H9 (cell line): ENCODE measurements at regions not wholly inside any gene's neighbourhood (a gene's known extent, or its start where the extent isn't known, plus 50 kb on each side); places are given as distances from the start of the nearest gene placed in this dataset.

Experiments used
- DNase-seq: peaks from one replicate; pipeline ENCODE4 v3.0.0-alpha.2; 2017
- H2AFZ ChIP-seq: one replicate; pipeline ENCODE4 v1.6.1; 2013; ENCODE audit warnings: mild to moderate bottlenecking, low read length, control low read depth, moderate library complexity
- H2AK5ac ChIP-seq: 2 replicates; pipeline ENCODE4 v1.6.1; 2013; ENCODE audit warnings: low read length, control low read depth, mixed read lengths; ENCODE audit not compliant: insufficient read length
- H2BK120ac ChIP-seq: one replicate; pipeline ENCODE4 v1.6.1; 2013; ENCODE audit warnings: low read depth, mild to moderate bottlenecking, low read length, control low read depth, inconsistent platforms; ENCODE audit not compliant: poor library complexity, severe bottlenecking
- H2BK12ac ChIP-seq: 2 replicates; pipeline ENCODE4 v1.6.1; 2013; ENCODE audit warnings: low read length, control low read depth, mixed read lengths, low read depth; ENCODE audit not compliant: insufficient read length
- H2BK15ac ChIP-seq: 2 replicates; pipeline ENCODE4 v1.6.1; 2013; ENCODE audit warnings: low read depth, low read length, control low read depth
- H2BK20ac ChIP-seq: one replicate; pipeline ENCODE4 v1.6.1; 2013; ENCODE audit warnings: low read depth, mild to moderate bottlenecking, low read length, control low read depth, inconsistent platforms; ENCODE audit not compliant: poor library complexity, severe bottlenecking
- H2BK5ac ChIP-seq: 2 replicates; pipeline ENCODE4 v1.6.1; 2013; ENCODE audit warnings: low read length, control low read depth, mixed read lengths; ENCODE audit not compliant: insufficient read length
- H3K14ac ChIP-seq: 2 replicates; pipeline ENCODE4 v1.6.1; 2013; ENCODE audit warnings: low read length, control low read depth; ENCODE audit not compliant: insufficient read depth
- H3K18ac ChIP-seq: 2 replicates; pipeline ENCODE4 v1.6.1; 2013; ENCODE audit warnings: low read depth, mild to moderate bottlenecking, mixed read lengths, low read length, control low read depth; ENCODE audit not compliant: insufficient read length
- H3K23ac ChIP-seq: 2 replicates; pipeline ENCODE4 v1.6.1; 2013; ENCODE audit warnings: low read length, control low read depth, mixed read lengths, low read depth; ENCODE audit not compliant: insufficient read length
- H3K23me2 ChIP-seq: 2 replicates; pipeline ENCODE4 v1.6.1; 2013; ENCODE audit warnings: low read depth, mild to moderate bottlenecking, mixed read lengths, low read length, control low read depth; ENCODE audit not compliant: insufficient read length, poor library complexity, severe bottlenecking
- H3K27ac ChIP-seq: 2 replicates; pipeline ENCODE4 v1.5.1; 2013; ENCODE audit warnings: low read length, control low read depth, mixed read lengths, low read depth; ENCODE audit not compliant: insufficient read length
- H3K27me3 ChIP-seq: 2 replicates; pipeline ENCODE4 v1.6.1; 2013; ENCODE audit warnings: low read length, control low read depth, inconsistent platforms; ENCODE audit not compliant: insufficient read depth
- H3K4ac ChIP-seq: 2 replicates; pipeline ENCODE4 v1.6.1; 2013; ENCODE audit warnings: low read depth, mild to moderate bottlenecking, control low read depth, inconsistent platforms, low read length, moderate library complexity
- H3K4me1 ChIP-seq: 2 replicates; pipeline ENCODE4 v1.6.1; 2013; ENCODE audit warnings: low read length, control low read depth, inconsistent platforms; ENCODE audit not compliant: insufficient read depth
- H3K4me2 ChIP-seq: 2 replicates; pipeline ENCODE4 v1.6.1; 2013; ENCODE audit warnings: low read length, control low read depth, mixed read lengths; ENCODE audit not compliant: insufficient read length, insufficient read depth
- H3K56ac ChIP-seq: 2 replicates; pipeline ENCODE4 v1.6.1; 2013; ENCODE audit warnings: low read depth, mild to moderate bottlenecking, mixed read lengths, low read length, control low read depth; ENCODE audit not compliant: insufficient read length
- H3K79me1 ChIP-seq: 2 replicates; pipeline ENCODE4 v1.6.1; 2013; ENCODE audit warnings: low read depth, mild to moderate bottlenecking, moderate library complexity, low read length, control low read depth, inconsistent platforms; ENCODE audit not compliant: insufficient read depth, poor library complexity, severe bottlenecking
- H3K79me2 ChIP-seq: 2 replicates; pipeline ENCODE4 v1.6.1; 2013; ENCODE audit warnings: low read length, control low read depth, inconsistent platforms; ENCODE audit not compliant: insufficient read depth
- H3K9ac ChIP-seq: 2 replicates; pipeline ENCODE4 v1.6.1; 2013; ENCODE audit warnings: low read length, control low read depth, mixed read lengths; ENCODE audit not compliant: insufficient read length; ENCODE audit errors: extremely low read depth
- H3K9me3 ChIP-seq: one replicate; pipeline ENCODE4 v1.6.1; 2013; ENCODE audit warnings: low read depth, low read length, inconsistent platforms; ENCODE audit not compliant: control insufficient read depth
- H3T11ph ChIP-seq: one replicate; pipeline ENCODE4 v1.6.1; 2013; ENCODE audit warnings: mild to moderate bottlenecking, low read length, control low read depth, inconsistent platforms
- H4K20me1 ChIP-seq: one replicate; pipeline ENCODE4 v1.6.1; 2013; ENCODE audit not compliant: control insufficient read depth, insufficient read length, insufficient read depth
- H4K5ac ChIP-seq: 2 replicates; pipeline ENCODE4 v1.6.1; 2013; ENCODE audit warnings: low read depth, mild to moderate bottlenecking, mixed read lengths, low read length, control low read depth; ENCODE audit not compliant: insufficient read length
- H4K8ac ChIP-seq: replicated peaks from 2 replicates; pipeline ENCODE4 v1.6.1; 2013; ENCODE audit warnings: low read length, control low read depth, mixed read lengths, low read depth; ENCODE audit not compliant: insufficient read length
- H4K91ac ChIP-seq: 2 replicates; pipeline ENCODE4 v1.6.1; 2013; ENCODE audit warnings: low read depth, mild to moderate bottlenecking, moderate library complexity, mixed read lengths, low read length, control low read depth; ENCODE audit not compliant: insufficient read length
- H3K27ac Mint-ChIP-seq, 3 experiments: 2 replicates in 2 of 3; 3 replicates in 1 of 3; pipeline ENCODE4 v1.8.0; 2020 to 2021; ENCODE audit warnings: mixed read lengths in 3 of 3, mild to moderate bottlenecking in 1 of 3, moderate library complexity in 1 of 3
- H3K27me3 Mint-ChIP-seq: 2 replicates; pipeline ENCODE4 v1.8.0; 2021; ENCODE audit warnings: low read depth, mild to moderate bottlenecking, moderate library complexity, mixed read lengths
- H3K36me3 Mint-ChIP-seq, 3 experiments: 2 replicates in 2 of 3; 3 replicates in 1 of 3; pipeline ENCODE4 v1.8.0; 2020 to 2021; ENCODE audit warnings: low read depth in 3 of 3, mixed read lengths in 3 of 3; ENCODE audit not compliant: insufficient read depth in 1 of 3
- H3K4me1 Mint-ChIP-seq, 2 experiments: 2 replicates each; pipeline ENCODE4 v1.8.0; 2020; ENCODE audit warnings: mixed read lengths in 2 of 2
- H3K4me3 Mint-ChIP-seq, 2 experiments: 2 replicates in 1 of 2; 3 replicates in 1 of 2; pipeline ENCODE4 v1.8.0; 2020 to 2021; ENCODE audit warnings: mild to moderate bottlenecking in 2 of 2, mixed read lengths in 2 of 2, moderate library complexity in 1 of 2
- H3K9me3 Mint-ChIP-seq, 2 experiments: 2 replicates in 1 of 2; 3 replicates in 1 of 2; pipeline ENCODE4 v1.8.0; 2020; ENCODE audit warnings: mild to moderate bottlenecking in 2 of 2, mixed read lengths in 2 of 2, moderate library complexity in 1 of 2
- CTCF ChIP-seq: fragments of 200-600 bp; sonication (generic); conservative IDR thresholded peaks from 3 replicates; pipeline ENCODE4 v1.8.0; 2021; ENCODE audit warnings: antibody characterized with exemption, mild to moderate bottlenecking
- WGBS: extraction: QIAGEN DNeasy Blood & Tissue Kit; methylation state at CpG from one replicate; pipeline ENCODE4 v1.1.7; 2013; ENCODE audit warnings: missing lambda C conversion rate, low lambda C conversion rate, mixed read lengths; ENCODE audit not compliant: insufficient read length; ENCODE audit errors: extremely low coverage; 5-methylcytosine and 5-hydroxymethylcytosine counted together

GRCh38 chr12:24475337-24475736, 473.6 kb downstream of the BCAT1 start:
- Histone ChIP-seq H4K20me1 (no peaks in the 10 kb centered on the region), H2AFZ (no peak overlapping the region), H3K4me1 (no peaks in the 10 kb centered on the region), H3K23me2 (no peaks in the 10 kb centered on the region), H3K27me3 (no peaks in the 10 kb centered on the region), H4K8ac (no peak overlapping the region), H3K9ac (no peak overlapping the region), H3K14ac (no peak overlapping the region), H3K56ac (no peak overlapping the region), H3K27ac (no peak overlapping the region), H3K4ac (no peak overlapping the region), H3K23ac (no peak overlapping the region), H2BK5ac (no peak overlapping the region), H2BK120ac (no peak overlapping the region), H3K9me3 (no peaks in the 10 kb centered on the region), H4K5ac (no peak overlapping the region), H3K4me2 (no peak overlapping the region), H2BK12ac (no peak overlapping the region), H3K18ac (no peak overlapping the region), H2AK5ac (no peak overlapping the region), H2BK15ac (no peak overlapping the region), H3K79me2 (no peaks in the 10 kb centered on the region), H3T11ph (no peak overlapping the region), H4K91ac (no peak overlapping the region), H3K79me1 (no peaks in the 10 kb centered on the region), H2BK20ac (no peak overlapping the region)
- no peak for TF ChIP-seq CTCF
- WGBS: no CpG with 5 or more reads among the region's 5 CpGs
- H3K9me3 Mint-ChIP-seq: no peaks in the 10 kb centered on the region
- no peaks in the 10 kb centered on the region for H3K27me3 Mint-ChIP-seq
- no peak overlapping the region for H3K27ac Mint-ChIP-seq
- H3K4me1 Mint-ChIP-seq: peaks cover 8 to 9% of the 10 kb centered on the region in 2 experiments
- no peak for DNase-seq
- H3K36me3 Mint-ChIP-seq: no peaks in the 10 kb centered on the region
- H3K4me3 Mint-ChIP-seq: no peak overlapping the region
